GM19238 (cell line): ENCODE measurements at regions not wholly inside any gene's neighbourhood (a gene's known extent, or its start where the extent isn't known, plus 50 kb on each side); places are given as distances from the start of the nearest gene placed in this dataset.

ENCODE experiments used
- DNase-seq: peaks from one replicate; pipeline ENCODE4 v3.0.0; 2011; ENCODE audit warnings: low spot score; ENCODE audit not compliant: insufficient read length

GRCh38 chr15:100703032-100703578 is 100.7 kb downstream of the ASB7 start:
- DNase-seq = peak; percentile 58

GRCh38 chr15:100703671-100704070 is 101.3 kb downstream of the ASB7 start:
- no peak for DNase-seq

- DNase-seq = no peak
Measured at GRCh38 chr15:100704281-100705055, 102.1 kb downstream of the ASB7 start.

GRCh38 chr15:100705065-100705464 is 102.7 kb downstream of the ASB7 start:
- DNase-seq = no peak

- DNase-seq = no peak
Measured at GRCh38 chr15:100705841-100706240, 103.5 kb downstream of the ASB7 start.

GRCh38 chr15:100707229-100707628 is 104.8 kb downstream of the ASB7 start:
- DNase-seq = no peak

- DNase-seq = no peak
Measured at GRCh38 chr15:100708916-100709315, 106.5 kb downstream of the ASB7 start.

- DNase-seq = no peak
Measured at GRCh38 chr15:100710222-100710621, 107.8 kb downstream of the ASB7 start.

GRCh38 chr15:100710744-100711515 is 108.5 kb downstream of the ASB7 start:
- DNase-seq = no peak

GRCh38 chr15:100711516-100712021 is 109.2 kb downstream of the ASB7 start:
- no peak for DNase-seq

- DNase-seq = no peak
Measured at GRCh38 chr15:100712226-100712625, 109.8 kb downstream of the ASB7 start.

- DNase-seq = no peak
Measured at GRCh38 chr15:100713163-100713867, 110.9 kb downstream of the ASB7 start.

- no peak for DNase-seq
Measured at GRCh38 chr15:100714034-100714748, 111.8 kb downstream of the ASB7 start.

GRCh38 chr15:100714749-100715342 is 112.5 kb downstream of the ASB7 start:
- no peak for DNase-seq

- DNase-seq = no peak
Measured at GRCh38 chr15:100715571-100716455, 113.4 kb downstream of the ASB7 start.

GRCh38 chr15:100716456-100717085 is 114.2 kb downstream of the ASB7 start:
- no peak for DNase-seq

GRCh38 chr15:100717596-100717995 is 115.2 kb downstream of the ASB7 start:
- no peak for DNase-seq

GRCh38 chr15:100718075-100718980 is 115.9 kb downstream of the ASB7 start:
- no peak for DNase-seq
